ENCODE measurements at regions not wholly inside any gene's neighbourhood (a gene's known extent, or its start where the extent isn't known, plus 50 kb on each side); places are given as distances from the start of the nearest gene placed in this dataset.

DNA sequence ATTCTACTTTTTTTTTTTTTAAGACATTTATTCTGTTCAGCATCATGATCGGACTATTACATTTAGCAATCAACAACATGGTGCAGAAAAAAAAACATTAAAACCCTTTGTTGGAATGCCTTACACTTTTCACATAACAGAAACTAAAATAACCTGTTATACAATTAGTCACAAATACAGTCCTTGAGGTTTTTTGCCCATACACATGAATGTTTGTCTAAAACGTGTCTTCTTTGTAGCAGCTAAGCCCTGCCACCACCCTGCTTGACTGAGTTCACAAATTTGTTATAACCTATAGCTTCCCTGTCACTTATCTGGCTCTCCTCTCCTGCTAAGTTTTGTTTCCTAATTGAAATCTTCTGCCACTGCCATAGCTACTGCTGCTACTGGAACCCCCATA lies 75.4 kb upstream of the ARHGAP20 start:
- no peak for DNase-seq (ENCODE audit: low read depth in 2 of 2)

DNA sequence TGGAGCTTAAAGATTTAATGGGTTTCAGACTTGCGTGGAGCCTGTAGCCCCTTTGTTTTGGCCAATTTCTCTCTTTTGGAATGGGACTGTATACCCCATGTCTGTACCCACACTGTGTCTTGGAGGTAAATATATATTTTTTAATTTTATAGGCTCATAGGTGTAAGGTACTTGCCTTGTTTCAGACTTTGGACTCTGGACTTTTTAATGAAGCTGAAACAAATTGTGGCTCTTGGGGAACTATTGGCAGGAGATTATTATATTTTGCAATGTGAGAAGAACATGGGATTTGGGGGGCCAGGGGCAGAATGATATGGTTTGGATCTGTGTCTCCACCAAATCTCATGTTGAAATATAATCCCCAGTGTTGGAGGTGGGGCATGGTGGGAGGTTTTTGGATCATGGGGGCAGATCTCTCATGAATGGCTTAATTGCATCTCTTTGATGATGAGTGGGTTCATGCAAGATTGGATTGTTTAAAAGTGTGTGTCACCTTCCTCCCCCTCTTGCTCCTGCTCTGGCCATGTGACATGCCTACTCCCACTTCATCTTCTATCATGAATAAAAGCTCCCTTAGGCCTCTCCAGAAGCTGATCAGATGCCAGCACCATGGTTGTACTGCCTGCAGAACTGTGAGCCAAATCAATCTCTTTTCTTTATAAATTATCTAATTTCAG lies 74.1 kb upstream of the ARHGAP20 start:
- DNase-seq (ENCODE audit: low read depth in 2 of 2): no peak

DNA sequence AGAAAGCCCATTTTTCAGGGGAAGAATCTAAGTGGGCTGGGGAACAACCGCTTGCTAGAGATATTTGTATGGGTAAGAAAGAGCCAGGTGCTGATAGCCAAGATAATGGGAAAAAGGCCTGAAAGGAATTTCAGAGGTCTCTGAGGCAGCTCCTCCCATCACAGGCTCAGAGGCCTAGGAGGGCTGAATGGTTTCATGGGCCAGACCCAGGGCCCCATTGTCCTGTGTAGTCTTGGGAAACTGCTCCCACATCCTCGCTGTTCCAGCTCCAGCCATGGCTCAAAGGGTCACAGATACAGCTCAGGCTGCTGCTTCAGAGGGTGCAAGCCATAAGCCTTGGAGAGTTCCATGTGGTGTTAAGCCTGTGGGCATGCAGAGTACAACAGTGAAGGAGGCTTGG lies 73.2 kb upstream of the ARHGAP20 start:
- no peak for DNase-seq (ENCODE audit: low read depth in 2 of 2)

DNA sequence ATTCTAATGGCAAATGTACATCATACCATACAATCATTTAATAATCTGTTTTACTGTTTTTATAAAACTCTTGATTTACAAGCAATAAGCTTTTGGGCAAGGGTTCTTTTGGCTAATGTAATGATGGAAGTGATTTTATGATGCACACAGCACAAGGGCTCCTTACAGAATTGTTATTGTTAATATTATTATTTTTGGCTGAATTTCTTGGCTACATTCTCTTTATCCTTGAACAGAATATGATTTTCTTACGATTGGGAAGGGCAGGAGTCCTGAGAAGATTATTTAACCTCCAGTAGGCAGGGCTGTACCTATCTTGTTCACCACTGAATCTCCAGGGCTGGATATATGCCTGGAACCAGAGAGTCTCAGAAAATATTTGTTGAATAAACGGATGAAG lies 70.4 kb upstream of the ARHGAP20 start:
- DNase-seq (ENCODE audit: low read depth in 2 of 2): no peak

DNA sequence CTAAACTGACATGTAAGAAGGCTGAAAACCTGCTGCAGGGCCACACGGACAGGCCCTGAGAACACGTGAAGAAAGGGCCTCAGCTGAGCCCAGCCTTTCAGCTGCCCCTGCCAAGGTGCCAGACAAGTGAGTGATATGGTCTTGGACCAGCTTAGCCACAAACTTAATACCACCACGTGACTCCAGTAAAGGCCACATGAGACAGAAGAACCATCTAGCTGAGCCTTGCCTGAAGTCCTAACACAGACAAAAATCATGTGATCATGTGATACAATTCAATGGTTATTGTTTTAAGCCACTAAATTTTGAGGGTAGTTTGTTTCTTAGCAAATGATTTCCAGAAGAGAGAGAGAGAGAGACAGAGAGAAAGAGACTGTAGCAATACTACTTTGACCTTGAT lies 66.9 kb upstream of the ARHGAP20 start:
- no peak for DNase-seq (ENCODE audit: low read depth in 2 of 2)

DNA sequence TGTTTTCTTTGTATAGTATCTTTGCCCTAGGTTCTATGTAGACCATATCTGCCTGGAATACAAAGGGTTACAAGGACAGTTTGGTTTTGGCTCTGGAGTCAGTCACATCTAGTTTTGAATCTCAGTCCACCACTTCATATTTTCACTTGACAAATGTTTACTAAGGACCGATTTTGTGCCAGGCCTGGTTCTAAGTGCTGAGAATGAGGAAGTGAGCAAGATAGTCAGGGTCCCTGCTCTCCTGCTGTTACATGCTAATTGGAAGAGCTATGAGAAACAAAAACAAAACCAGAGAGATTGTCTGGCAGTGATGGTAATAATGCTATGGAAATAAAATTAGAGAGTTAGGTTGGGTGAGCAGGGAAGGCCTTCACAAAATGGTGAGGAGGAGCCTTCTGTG lies 66.1 kb upstream of the ARHGAP20 start:
- DNase-seq (ENCODE audit: low read depth in 2 of 2): no peak

DNA sequence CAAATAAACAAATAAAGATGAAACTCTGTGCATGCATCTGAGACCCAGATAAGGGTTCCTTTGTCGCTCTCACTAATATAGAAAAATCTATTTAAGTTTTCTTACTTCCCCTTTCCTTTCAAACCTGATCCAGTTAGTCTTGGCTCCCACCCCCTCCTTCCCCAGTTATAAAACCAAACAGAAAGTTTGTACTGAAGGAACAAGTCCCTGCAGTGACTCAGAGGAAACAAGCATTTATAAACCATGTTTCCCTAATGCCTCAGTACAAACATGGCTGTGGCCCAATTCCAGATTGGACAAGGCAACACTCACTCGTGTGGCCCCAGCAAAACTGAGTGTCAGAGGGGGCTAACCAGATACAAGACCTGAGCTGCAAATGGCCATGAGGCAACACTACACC lies 65.5 kb upstream of the ARHGAP20 start:
- no peak for DNase-seq (ENCODE audit: low read depth in 2 of 2)

DNA sequence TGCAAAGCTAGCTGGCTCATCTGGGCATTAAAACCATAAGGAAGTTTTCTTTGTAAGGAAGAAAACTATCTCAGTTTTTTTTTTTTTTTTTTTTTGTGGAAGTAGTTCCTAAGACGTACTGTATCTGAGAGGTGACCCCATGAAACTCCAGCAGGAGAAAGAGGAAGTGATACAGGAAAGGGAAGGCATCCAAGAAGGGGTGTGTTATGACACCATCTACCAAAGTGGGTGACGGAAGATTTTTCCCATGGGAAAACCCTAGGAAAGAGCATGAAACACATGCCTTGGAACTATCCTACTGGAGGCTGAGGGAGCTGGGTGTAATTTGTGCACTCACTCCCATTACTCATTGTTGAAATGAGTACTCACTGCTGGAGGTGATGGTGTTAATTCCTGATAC lies 63.8 kb upstream of the ARHGAP20 start:
- no peak for DNase-seq (ENCODE audit: low read depth in 2 of 2)

DNA sequence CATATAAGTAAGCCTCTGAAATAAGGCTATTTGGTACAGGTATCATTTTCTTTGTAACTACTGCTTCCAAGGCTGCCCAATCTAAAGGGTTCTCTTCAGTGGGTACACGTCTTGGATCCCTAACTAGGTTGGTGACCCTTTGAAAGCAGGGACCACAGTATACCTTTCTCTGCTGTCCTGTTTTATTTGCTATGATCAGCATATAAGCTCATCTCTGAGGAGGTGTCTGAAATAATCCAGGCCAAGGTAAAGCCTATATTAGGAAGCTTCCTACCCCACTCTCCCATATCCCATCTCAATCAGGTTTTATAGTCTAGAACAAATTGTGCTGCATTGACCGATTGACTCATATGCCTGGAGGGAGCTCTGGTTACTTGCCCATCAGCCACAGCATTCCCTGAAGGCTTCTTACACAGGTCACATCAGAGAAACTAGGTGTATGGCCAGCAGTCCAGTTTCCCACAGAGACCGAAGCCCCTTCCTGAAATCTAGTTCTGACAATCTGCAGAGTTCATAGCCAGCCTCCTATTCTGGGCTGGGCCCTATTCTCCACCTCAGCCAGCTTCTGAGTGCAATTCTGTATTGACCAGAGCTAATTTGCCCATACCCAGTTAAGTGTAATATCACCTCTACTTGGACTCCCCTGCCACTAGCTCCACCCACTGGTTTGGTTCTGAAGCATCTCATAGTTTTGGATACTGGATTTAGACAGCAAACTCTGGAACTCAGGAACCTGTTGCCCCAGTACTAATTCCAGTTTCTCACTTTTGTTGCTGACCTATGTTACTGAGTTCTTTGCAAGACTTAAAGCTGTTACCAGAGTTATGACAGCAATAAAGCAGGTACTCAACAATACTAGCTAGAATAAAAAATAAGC lies 62.1 kb upstream of the ARHGAP20 start:
- DNase-seq (ENCODE audit: low read depth in 2 of 2): no peak

DNA sequence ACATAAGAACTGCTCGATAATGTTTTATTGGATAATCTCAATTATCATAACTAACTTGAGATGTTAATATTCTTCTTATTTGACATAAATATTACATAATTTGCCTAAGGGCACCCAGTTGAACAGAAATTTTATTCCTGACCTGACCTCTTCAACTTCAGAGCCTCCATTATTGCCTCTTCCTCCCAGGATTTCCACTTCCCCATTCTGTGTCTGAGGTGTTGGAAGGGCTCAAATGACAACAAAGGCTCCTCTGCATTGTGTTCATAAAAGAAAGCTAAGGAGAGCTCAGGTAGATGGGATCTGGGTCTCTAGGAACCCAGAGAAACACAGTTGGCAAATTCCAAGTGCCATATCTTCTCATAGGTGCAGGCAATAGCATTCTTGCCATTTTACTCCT lies 61.2 kb upstream of the ARHGAP20 start:
- no peak for DNase-seq (ENCODE audit: low read depth in 2 of 2)

DNA sequence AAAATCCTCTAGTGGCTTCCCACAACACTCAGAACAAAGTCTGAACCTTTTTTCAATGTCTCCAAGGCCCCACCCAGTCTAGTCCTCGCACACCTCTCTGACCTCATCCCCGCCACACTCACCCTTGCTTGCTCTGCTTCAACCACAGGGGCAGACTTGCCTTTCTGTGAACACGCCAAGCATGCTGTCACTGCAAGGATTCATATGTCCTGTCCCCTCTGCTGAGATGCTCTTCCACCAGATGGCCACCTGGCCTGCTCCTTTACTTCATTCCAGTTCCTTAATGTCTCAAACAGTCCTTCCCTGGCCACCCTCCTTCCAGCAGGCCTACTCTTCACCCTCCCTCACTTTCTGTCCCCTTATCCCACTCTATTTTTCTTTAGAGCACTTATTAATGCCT lies 60.6 kb upstream of the ARHGAP20 start:
- DNase-seq (ENCODE audit: low read depth in 2 of 2): no peak

DNA sequence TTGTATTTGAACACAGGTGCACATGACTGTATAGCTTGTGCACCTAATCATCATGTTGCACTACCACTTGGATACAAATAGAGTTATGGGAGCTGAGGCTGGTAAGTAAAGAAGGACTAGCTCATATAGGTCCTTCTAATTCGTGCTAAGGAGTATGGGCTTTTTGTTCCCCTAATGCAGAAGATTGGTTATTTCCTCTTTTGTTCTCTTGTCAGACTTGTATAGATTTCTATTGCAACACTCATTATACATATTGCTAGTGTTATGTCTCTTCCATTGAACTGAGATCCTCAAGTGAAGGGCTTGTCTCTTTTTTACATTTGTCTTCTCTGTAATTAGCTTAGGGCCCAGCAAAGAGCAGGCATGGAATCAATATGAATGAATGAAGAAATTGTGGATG lies 54.1 kb upstream of the ARHGAP20 start:
- no peak for DNase-seq (ENCODE audit: low read depth in 2 of 2)

DNA sequence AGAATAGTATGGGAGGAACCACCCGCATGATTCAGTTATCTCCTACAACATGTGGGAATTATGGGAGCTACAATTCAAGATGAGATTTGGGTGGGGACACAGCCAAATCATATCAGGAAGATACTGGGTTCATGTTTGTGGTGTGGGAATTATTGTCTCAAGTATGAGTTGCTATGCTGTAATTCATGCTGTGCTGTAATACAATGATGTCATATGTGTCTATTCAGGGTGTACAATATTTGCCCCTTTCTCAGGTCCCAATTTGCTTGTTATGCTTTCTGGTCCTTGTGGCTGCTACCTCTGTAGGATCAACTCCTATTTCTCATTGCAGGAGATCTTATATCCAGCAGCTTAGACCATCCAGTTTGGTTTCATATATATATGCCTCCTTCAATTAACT lies 52.2 kb upstream of the ARHGAP20 start:
- no peak for DNase-seq (ENCODE audit: low read depth in 2 of 2)

DNA sequence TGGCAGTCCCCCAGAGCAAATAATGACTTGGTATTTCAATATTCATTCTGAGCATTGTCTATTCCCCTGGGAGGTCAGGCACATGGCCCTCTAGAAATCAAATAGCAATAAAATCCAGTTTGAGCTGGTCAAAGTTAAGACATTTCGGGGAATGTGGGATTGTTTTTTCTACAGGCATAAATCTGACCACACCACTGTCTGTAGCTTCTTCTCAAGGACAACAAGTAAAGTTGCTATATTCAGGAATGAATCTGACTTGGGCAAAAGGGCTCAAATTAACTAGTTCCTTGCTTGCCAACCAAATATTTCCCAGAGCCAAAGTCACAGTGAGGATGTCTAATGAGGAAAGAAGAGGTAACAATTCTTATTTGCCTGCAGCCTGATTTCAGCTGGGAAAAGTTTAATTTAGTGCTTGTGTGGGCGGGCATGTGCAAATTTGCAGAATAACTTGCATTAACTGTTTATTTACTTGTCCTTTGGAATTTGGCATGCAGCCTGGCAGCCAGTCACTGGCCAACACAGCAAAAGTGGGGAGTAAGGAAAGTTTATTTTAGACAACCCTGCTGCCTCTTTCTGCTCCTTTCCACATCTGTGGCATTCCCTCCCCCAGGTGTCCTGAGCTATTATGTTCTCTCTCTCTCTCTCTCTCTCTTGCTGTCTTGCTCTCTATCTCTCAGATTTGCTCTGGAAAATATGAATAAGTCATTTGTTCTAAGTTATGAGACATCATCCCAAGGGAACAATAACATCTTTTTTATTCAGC lies 51.2 kb upstream of the ARHGAP20 start:
- no peak for DNase-seq (ENCODE audit: low read depth in 2 of 2)

DNA sequence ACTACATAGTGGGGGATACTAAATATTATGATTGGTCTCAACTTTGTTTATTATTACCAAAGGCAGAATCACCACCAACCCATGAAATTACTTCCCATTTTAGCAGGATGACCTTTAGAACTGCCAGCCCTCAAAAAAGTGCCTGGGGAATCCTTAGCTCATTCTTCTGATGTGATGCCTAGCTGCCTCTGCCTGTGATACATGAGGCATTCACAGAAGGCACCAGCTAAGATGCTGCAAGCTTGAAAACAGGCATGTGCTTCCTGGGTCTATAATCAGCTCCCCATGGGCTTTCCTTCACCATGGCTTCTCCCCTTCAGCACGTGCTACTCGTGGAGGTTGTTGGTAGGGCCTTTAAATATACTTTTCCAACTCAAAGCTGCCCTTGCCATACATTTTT lies 50.4 kb upstream of the ARHGAP20 start:
- DNase-seq (ENCODE audit: low read depth in 2 of 2): no peak
